Liver (tissue), 8 donors: ENCODE measurements at regions not wholly inside any gene's neighbourhood (a gene's known extent, or its start where the extent isn't known, plus 50 kb on each side); places are given as distances from the start of the nearest gene placed in this dataset.

Source experiments
- DNase-seq: peaks from one replicate; pipeline ENCODE4 v3.0.0-alpha.2; 2017; ENCODE audit warnings: low spot score
- H3K27ac ChIP-seq, 2 donors: one replicate each; pipeline ENCODE4 v1.7.0; 2013; ENCODE audit warnings: inconsistent platforms in 2 of 2, low read length in 2 of 2, control low read depth in 1 of 2, low read depth in 1 of 2, mild to moderate bottlenecking in 1 of 2
- H3K27me3 ChIP-seq, 4 donors: one replicate each; pipeline versions ENCODE4 v1.6.1 to v1.7.0; 2013; ENCODE audit warnings: low read length in 3 of 4, inconsistent platforms in 1 of 4, mild to moderate bottlenecking in 1 of 4, moderate library complexity in 1 of 4; ENCODE audit not compliant: control insufficient read depth in 4 of 4, insufficient read depth in 4 of 4
- H3K36me3 ChIP-seq, 4 donors: one replicate each; pipeline versions ENCODE4 v1.6.1 to v1.7.0; 2013; ENCODE audit warnings: low read length in 3 of 4, mild to moderate bottlenecking in 3 of 4, low read depth in 1 of 4, moderate library complexity in 1 of 4; ENCODE audit not compliant: control insufficient read depth in 4 of 4, insufficient read depth in 3 of 4
- H3K4me1 ChIP-seq, 4 donors: one replicate each; pipeline versions ENCODE4 v1.6.1 to v1.7.0; 2013; ENCODE audit warnings: low read length in 3 of 4, mild to moderate bottlenecking in 3 of 4, moderate library complexity in 1 of 4; ENCODE audit not compliant: control insufficient read depth in 4 of 4, insufficient read depth in 4 of 4
- H3K4me3 ChIP-seq, 3 donors: one replicate each; pipeline versions ENCODE4 v1.6.1 to v1.7.0; 2013; ENCODE audit warnings: low read length in 3 of 3, control low read depth in 1 of 3, low read depth in 1 of 3, mild to moderate bottlenecking in 1 of 3
- H3K9ac ChIP-seq, 2 donors: one replicate each; pipeline ENCODE4 v1.7.0; 2013; ENCODE audit warnings: low read length in 2 of 2, mild to moderate bottlenecking in 2 of 2, moderate library complexity in 2 of 2, control low read depth in 1 of 2, low read depth in 1 of 2
- H3K9me3 ChIP-seq, 4 donors: one replicate each; pipeline versions ENCODE4 v1.6.1 to v1.7.0; 2013; ENCODE audit warnings: low read length in 3 of 4; ENCODE audit not compliant: control insufficient read depth in 4 of 4
- ATF3 ChIP-seq: IDR thresholded peaks from 2 replicates; pipeline ENCODE4 v1.6.1; 2016; ENCODE audit warnings: antibody characterized with exemption
- CTCF ChIP-seq: fragments of 150-350 bp; IDR thresholded peaks from 2 replicates; pipeline ENCODE4 v1.5.1; 2017; ENCODE audit warnings: improper control_type of control experiment, low read depth, low read length; ENCODE audit not compliant: missing input control
- EGR1 ChIP-seq, 2 donors: IDR thresholded peaks; 2 replicates each; pipeline ENCODE4 v1.6.1; 2016 to 2018; ENCODE audit warnings: antibody characterized with exemption in 2 of 2, low read depth in 2 of 2
- FOXA1 ChIP-seq: IDR thresholded peaks from 2 replicates; pipeline ENCODE4 v1.6.1; 2016; ENCODE audit warnings: antibody characterized with exemption
- GABPA ChIP-seq, 2 donors: IDR thresholded peaks in 1 of 2; conservative IDR thresholded peaks in 1 of 2; 2 replicates each; pipeline ENCODE4 v1.6.1; 2016; ENCODE audit warnings: antibody characterized with exemption in 2 of 2, mild to moderate bottlenecking in 1 of 2, moderate library complexity in 1 of 2
- HNF4A ChIP-seq, 2 donors: conservative IDR thresholded peaks; 2 replicates each; pipeline ENCODE4 v1.6.1; 2016; ENCODE audit warnings: antibody characterized with exemption in 2 of 2, mild to moderate bottlenecking in 2 of 2
- HNF4G ChIP-seq: IDR thresholded peaks from 2 replicates; pipeline ENCODE4 v1.6.1; 2016; ENCODE audit warnings: antibody characterized with exemption
- JUND ChIP-seq, 2 donors: IDR thresholded peaks; 2 replicates each; pipeline ENCODE4 v1.6.1; 2016; ENCODE audit warnings: antibody characterized with exemption in 2 of 2
- NR2F2 ChIP-seq: IDR thresholded peaks from 2 replicates; pipeline ENCODE4 v1.6.1; 2016; ENCODE audit warnings: antibody characterized with exemption
- REST ChIP-seq: IDR thresholded peaks from 2 replicates; pipeline ENCODE4 v1.6.1; 2016; ENCODE audit warnings: antibody characterized with exemption, mild to moderate bottlenecking
- RXRA ChIP-seq, 2 donors: IDR thresholded peaks; 2 replicates each; pipeline ENCODE4 v1.6.1; 2017 to 2018; ENCODE audit warnings: antibody characterized with exemption in 2 of 2, mild to moderate bottlenecking in 1 of 2
- SP1 ChIP-seq: IDR thresholded peaks from 2 replicates; pipeline ENCODE4 v1.6.1; 2018; ENCODE audit warnings: antibody characterized with exemption, mild to moderate bottlenecking
- TAF1 ChIP-seq: conservative IDR thresholded peaks from 2 replicates; pipeline ENCODE4 v1.6.1; 2016; ENCODE audit warnings: antibody characterized with exemption, mild to moderate bottlenecking
- YY1 ChIP-seq: IDR thresholded peaks from 2 replicates; pipeline ENCODE4 v1.6.1; 2016; ENCODE audit warnings: antibody characterized with exemption, mild to moderate bottlenecking
- WGBS: extraction: QIAGEN DNeasy Blood & Tissue Kit; methylation state at CpG from one replicate; pipeline ENCODE4 v1.1.7; 2013; 5-methylcytosine and 5-hydroxymethylcytosine counted together
- TF ChIP-seq, protein P1 (sequence below): IDR thresholded peaks from 2 replicates; pipeline ENCODE4 v1.6.1; 2016; ENCODE audit warnings: antibody characterized with exemption
- donor health status: healthy.
- donor health status: healthy.
- donor health status: healthy.
- donor health status: healthy.
- donor health status: healthy.

DNA sequence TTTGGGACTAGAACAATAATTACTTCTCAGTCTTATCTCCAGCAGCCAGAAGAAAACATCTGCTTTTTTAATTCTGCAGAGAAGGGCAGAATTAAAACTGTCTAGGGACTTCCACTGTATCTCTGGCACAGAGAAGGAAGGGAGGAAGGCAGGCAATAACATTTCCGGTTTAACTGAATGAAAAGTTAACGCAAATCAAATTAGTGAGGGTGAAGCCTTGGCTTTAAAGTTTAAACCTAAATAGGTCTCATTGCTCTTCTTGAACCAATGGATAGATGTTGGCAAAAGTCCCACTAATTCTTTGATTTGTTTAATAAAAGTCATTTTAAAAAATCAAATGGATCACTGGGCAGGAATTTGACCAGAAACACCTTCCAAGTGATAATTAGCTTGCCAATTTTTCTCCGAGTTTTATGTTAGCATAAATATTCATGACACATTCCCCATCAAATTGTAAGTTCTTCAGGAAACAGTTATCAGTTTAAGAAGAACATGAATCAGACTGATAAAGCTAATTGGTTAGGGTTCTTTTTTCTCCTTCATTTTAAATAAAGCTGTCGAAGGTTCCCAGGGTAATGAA is 181.9 kb downstream of the SLC15A5 start (continued):
- TF ChIP-seq REST (no peak), TAF1 (no peak), YY1 (no peak), FOXA1 (no peak), NR2F2 (no peak), JUND (IDR thresholded peaks at IDR 0.05) (no peak), GABPA (IDR thresholded peaks at IDR 0.05 in 1 of 2, conservative IDR thresholded peaks at IDR 0.05 in 1 of 2) (no peak)

- Histone ChIP-seq H3K27ac (no peak overlapping the region), H3K9me3 (no peaks in the 10 kb centered on the region), H3K4me3 (no peak overlapping the region), H3K36me3 (no peaks in the 10 kb centered on the region), H3K4me1 (no peaks in the 10 kb centered on the region), H3K9ac (no peak overlapping the region), H3K27me3 (no peaks in the 10 kb centered on the region)
- TF ChIP-seq FOXA1 (no peak), RXRA (IDR thresholded peaks at IDR 0.05) (no peak), ATF3 (no peak), REST (no peak), HNF4A (conservative IDR thresholded peaks at IDR 0.05) (no peak), EGR1 (IDR thresholded peaks at IDR 0.05; ENCODE audit: low read depth in 2 of 2) (no peak), TAF1 (no peak)
- WGBS, result 59% methylated on average over 2 of the region's 2 CpGs
- no peak for DNase-seq
These were observed 183.0 kb downstream of the SLC15A5 start for GRCh38 chr12:16094437-16094836.

DNA sequence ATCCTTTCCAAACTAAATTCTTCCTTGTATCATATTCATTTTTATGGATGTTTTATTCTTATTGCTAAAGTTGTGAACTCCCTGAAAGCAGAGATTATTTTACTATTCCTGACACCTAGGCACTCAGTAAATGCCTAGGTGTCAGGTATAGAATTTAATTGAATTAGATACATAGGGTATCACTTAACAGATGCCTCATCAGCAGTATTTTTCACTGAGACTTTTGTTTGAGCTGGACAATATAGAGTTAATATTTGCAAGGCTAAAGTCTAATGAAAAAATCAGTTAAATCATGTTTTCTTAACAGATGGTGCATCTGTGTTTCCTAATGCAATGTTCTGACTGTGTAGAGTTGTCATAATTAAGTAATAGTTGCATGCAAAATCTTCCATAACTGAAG is 182.7 kb downstream of the DERA start:
- H3K9ac ChIP-seq, result no peak overlapping the region
- no peak overlapping the region for H3K4me3 ChIP-seq
- DNase-seq, result no peak
- no peaks in the 10 kb centered on the region for H3K27me3 ChIP-seq
- no peaks in the 10 kb centered on the region for H3K9me3 ChIP-seq
- no peaks in the 10 kb centered on the region for H3K4me1 ChIP-seq
- H3K36me3 ChIP-seq, result no peaks in the 10 kb centered on the region
- H3K27ac ChIP-seq, result no peak overlapping the region
- no peak for TF ChIP-seq HNF4G
- TF ChIP-seq HNF4A (conservative IDR thresholded peaks at IDR 0.05), result no peak
- TF ChIP-seq SP1, result no peak
- no peak for TF ChIP-seq YY1
- no peak for TF ChIP-seq GABPA (IDR thresholded peaks at IDR 0.05 in 1 of 2, conservative IDR thresholded peaks at IDR 0.05 in 1 of 2)
- TF ChIP-seq, protein P1, sequence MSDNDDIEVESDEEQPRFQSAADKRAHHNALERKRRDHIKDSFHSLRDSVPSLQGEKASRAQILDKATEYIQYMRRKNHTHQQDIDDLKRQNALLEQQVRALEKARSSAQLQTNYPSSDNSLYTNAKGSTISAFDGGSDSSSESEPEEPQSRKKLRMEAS, result no peak
- TF ChIP-seq RXRA (IDR thresholded peaks at IDR 0.05), result no peak
- TF ChIP-seq EGR1 (IDR thresholded peaks at IDR 0.05; ENCODE audit: low read depth in 2 of 2), result no peak
- no peak for TF ChIP-seq REST
- no peak for TF ChIP-seq CTCF
- TF ChIP-seq JUND (IDR thresholded peaks at IDR 0.05), result no peak
- no peak for TF ChIP-seq NR2F2
- no peak for TF ChIP-seq ATF3
